ENCODE measurements at regions not wholly inside any gene's neighbourhood (a gene's known extent, or its start where the extent isn't known, plus 50 kb on each side); places are given as distances from the start of the nearest gene placed in this dataset.
"Not testable (repeated sequence)": the region's sequence is repeated elsewhere in the genome, so short reads cannot be mapped to it uniquely, and the experiment has no call there.

DNA sequence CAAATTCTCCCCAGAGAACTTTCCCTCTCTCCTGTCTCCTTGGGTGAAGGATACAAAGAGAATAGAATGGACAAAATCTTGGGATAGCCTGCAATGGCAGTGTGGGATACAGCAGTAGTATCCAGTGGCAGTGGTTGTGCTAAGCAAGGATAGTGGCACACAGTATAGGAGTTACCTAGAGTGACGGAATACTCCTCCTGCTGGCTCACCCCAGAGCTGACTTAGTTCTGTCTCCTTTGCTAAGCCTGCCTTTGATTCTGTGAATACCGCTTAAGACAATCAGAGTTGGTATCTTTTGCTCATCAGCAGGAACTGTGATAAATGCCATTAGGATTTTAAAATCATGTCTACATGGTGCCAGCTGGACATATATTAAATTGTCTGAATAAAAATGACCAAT is 404.3 kb downstream of the JRKL start:
- DNase-seq = no peak

DNA sequence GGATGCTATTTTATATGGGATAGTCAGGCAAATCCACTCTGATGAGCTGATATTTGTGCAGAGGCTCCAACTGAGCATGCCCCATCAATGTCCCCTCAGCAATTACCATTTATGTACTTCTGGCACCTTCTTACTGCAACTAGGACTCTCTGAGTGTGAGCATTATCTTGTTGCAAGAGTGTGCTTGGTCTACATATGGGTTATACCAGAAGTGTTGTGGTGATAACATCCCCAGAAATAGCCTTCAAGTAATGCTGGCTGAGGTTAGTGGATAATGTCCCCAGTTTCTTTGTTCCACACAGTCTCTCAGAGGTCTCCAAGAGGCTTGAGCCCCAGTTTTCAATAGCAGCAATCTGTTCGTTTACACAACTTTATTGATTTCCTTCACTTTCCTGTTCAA is 408.6 kb downstream of the JRKL start:
- DNase-seq = no peak

DNA sequence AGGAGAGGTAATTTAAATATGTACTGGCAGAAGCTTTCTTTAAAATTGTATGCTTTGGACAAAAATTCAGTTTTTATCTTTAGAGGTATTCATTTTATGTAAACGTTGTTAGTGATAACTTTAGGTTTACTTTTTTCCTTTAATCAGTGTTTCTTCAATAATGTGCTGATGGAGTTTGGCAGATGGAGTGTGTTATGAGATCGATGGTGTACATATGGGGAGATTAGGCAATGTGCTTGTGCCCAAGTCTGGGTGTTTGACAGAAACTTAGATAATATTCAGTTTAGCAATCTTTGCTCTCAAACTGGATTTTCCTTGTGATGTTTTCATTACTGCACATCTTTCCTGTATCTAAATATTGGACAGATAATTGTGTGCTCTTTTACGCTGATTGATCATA is 425.4 kb downstream of the JRKL start:
- DNase-seq = no peak

DNA sequence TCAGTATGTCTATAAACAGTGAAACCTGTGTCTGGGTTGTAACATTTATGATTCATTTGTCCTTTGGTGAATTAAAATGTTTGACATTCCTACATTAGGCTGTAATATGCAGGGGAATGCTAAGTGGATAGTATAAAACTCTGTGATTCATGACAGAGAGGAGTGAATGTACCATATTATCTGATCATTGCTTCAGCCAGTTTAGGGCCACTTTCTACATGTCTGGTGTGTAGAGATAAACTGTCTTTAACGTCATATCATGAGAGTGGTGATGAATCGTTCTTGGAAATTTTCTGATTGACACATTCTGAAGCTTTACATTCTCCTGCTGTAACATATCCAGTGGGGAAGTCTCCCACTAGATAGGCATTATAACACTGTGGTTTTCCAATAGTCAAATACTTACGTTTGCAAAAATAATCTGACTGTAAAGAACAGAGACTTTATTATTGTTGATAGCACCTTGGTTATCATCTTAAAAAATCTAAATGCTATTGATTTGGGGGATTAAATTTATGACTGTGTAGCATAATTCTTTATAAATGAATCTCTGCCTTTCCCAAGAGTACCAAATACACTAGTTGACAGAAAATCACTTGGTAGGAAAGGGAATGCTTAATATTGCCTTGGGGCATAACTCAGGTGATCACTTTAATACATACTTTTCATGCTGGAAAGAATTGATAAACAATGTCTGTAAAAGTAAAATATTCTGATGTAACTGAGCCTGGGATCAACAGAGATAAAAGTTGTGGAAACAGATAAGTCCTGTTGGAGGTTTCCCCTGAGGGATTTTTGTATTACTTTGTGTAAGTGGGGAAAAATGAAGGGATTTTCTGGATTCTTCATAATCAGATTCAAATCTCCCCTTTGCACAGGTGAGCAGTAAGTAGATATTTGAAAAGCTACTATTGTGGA is 427.9 kb downstream of the JRKL start:
- DNase-seq = no peak

DNA sequence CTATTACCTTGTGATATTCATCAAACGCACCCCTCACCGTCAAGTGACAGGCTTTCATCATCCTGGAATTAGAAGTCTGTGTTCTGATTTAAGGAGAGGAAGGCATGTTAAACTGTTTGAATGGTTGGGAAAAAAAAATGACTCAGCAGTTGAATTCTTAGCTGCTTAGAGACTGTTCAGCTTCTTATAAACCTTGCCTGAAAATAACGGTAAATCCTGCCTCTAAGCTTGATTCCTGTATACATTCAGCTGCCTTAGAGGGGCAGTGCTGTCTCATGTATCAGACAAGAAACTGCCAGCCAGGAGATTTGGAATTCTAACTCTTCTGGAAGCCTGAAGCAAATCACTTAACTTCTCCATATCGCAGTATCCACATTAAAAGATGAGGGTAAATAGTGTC is 437.4 kb downstream of the JRKL start:
- peak in 1 of 2 experiments; percentile 11 for DNase-seq

DNA sequence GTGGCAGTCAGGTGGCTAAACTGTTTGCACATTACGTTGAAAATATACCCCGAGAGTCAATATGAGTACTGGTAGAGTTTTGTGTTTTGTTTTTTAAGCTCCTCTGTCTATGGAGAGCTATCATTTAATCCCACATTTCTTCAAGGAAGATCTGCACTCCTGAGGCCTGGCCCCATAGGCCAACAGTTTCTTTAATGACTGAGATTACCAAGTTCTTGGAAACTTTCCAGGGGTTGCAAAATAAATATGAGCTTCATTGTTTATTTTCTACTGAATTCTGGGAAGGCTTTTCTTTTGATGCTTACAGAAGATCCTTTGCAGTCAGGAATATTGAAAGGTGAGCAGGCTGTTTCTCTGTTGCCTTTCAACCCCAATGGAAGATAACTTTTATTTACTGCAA is 452.0 kb downstream of the JRKL start:
- no peak for DNase-seq

DNA sequence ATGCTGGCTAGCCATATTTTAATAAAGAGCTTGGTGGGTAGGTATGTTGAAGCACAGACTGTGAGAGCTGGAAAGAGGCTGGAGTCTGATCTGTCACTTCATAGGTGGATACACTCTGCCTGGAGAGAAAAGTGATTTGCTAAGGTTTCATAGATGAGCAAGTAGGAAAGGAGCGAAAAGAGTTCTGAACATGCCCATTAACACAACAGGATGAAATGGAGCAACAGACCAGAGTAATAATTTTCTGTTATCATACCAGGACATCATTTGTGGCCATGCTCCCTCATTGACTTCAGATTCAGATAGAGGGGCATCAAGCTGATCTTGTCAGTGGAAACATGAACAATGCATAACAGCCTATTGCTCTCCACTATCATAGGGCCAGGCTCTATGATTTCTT is 452.9 kb downstream of the JRKL start:
- DNase-seq = no peak

DNA sequence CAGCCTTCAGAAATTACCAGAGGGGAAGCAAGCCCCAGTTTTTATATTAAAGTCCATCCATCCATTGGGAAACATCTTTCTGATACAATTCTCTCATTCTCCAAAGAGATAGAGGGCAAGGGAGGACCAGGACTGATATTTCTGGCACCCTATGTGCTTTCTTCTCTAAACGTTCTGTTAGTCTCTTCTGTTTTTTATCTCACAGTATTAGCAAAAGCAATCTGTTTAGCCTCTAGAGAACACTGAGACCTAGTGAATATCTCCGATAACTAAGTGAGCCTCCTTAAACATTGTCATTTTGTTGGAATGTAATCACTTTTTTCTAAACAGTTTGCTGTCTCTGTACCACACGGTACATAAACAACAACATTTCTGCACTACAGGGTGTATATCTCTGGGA is 464.6 kb downstream of the JRKL start:
- DNase-seq = no peak

DNA sequence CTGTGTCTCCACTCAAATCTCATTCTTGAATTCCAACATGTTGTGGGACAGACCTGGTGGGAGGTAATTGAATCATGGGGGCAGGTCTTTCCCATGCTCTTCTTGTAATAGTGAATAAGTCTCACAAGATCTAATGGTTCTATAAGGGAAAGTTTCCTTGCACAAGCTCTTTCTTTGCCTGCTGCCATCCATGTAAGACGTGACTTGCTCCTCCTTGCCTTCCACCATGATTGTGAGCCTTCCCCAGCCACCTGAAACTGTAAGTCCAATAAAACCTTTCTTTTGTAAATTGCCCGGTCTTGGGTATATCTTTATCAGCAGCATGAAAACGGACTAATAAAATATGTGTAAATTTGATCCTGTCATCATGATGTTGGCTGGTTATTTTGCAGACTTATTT is 471.9 kb downstream of the JRKL start:
- not testable (repeated sequence) for DNase-seq

DNA sequence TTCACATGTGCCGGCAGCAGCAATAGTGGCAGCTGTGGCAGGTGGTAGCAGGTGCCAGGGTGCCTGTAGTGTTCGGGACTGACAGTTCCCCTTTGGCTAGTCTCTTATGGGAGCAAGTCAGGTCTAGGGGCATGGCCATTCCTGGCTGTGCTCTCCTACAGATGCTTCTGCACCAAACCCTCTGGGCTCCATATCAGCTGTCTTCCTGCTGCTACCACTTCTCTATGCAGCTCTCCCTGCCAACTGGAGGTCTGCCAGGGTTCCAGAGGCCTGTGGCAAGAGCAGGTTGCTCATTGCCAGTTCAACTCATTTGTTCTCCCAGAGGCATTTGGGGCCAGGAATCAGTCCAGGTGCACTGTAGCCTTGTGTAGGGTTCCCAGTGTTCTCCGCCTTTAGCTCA is 473.7 kb downstream of the JRKL start:
- no peak for DNase-seq

DNA sequence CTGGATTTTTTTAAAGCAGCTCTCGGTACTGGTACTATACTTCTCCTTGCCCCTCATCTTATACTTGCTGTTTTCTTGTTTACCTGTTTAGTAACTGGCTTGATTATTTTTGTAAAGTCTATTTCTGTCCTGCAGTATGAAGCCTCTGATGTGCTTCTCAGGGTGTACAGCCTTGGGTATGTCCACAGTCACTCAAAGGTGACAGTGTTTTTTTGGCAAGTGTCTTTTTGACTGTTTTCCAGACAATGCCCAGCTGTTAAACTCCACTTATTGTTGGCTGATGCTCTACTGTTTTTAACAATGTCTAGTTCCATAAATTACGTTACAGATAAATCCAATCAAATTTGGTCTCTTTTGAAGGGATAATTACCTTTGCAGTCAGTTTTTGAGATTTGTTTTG is 475.2 kb downstream of the JRKL start:
- no peak for DNase-seq

DNA sequence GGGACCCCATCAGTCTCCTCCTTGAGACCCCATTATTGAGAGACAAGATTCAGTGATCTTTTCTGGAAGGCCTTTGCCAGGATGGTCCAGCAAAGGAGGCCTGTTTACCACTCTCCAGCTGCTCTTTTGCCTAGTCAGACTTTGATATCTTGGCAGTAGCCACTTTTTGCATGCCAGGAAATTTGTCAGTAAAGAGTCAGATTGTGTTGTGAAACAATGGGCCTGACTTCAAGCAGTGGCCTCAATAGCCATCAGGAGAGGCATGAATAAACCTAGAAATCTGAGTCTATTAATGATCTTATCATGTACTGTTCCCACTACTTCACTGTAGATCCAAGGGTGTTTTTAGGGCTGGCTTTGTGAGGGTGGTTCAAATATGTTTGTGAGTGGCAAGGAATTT is 479.4 kb downstream of the JRKL start:
- no peak for DNase-seq

DNA sequence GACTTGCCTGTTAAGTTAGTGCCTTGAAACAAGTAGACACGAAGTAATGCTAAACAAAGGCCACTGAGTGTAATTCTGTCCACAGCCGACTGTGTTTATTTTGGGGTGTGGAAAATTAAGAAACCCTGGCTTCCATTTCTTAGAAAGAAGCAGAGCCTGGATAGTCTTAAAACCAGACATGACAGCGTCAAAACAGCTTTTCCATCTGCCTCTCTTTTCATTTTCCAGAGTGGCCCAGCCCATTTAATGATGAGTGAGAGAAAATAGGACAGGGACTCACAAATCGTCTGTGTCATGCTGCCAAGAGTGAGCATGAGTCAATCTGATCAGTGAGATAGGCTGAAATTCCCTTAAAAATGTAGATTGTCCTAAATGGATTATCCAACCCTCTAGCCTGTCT is 485.9 kb downstream of the JRKL start:
- no peak for DNase-seq

DNA sequence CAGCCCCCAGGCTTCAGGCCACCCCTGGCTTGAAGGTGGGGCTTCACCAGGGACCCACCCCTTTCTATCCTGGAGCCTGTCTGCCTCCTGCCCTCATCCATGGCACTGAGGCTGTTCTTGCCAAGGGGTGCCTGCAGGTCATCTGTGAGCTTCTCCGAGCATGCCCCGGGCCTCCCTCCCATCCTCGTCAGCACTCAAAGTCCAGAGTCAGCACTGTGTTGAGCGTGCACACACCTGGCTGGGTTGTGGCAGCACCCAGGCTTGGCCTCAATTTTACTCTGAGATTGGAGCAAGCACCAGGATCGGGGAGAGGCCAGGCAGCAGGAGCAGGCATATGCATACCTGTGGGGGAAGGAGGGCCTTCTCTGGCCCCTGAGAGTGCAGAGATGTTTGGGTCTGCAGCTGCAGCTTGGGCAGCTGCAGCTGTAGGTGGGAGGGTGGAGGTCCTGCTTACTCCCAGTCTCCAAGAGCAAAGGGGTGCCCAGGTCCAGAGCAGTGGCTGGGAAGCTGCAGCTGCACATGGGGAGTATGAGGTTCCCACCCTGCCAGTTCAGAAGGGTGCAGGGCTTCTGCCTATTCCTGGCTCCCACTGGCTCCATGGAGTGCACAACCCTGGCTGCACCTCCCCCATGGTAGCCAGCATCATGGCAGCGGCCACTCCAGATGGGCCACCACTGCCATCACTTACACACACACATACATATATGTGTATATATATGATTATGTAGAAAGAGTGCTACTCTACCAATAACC is 488.7 kb downstream of the JRKL start:
- no peak for DNase-seq

DNA sequence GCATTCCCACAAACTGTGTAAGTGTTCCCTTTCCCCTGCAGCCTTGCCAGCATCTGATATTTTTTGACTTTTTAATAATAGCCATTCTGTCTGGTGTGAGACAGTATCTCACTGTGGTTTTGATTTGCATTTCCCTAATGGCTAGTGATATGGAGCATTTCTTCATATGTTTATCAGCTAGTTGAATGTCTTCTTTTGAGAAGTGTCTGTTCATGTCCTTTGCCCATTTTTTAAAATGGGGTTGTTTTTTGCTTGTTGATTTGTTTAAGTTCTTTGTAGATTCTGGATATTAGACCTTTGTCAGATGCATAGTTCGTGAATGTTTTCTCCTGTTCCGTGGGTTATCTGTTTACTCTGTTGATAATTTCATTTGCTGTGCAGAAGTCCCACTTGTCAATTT is 492.8 kb downstream of the JRKL start:
- DNase-seq = peak; percentile 44 to 54

DNA sequence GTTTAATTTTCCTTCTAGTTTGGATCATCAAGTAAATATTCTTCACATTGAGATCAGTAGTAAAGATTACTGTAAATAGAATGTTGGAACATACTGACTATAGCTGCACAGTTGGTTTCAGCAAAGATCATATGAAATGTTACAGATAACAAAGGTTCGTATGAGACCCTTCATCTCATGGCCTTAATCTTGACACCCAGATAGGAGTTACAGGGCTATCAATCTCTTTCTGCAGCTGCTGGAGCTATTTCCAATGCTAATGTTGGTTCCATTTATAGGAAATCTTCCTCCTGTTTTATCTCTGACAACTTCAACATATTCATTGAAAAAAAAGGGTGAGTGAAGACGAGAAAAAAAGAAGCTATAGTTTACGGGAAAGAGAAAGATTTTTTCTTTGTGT is 495.6 kb downstream of the JRKL start:
- DNase-seq = no peak

DNA sequence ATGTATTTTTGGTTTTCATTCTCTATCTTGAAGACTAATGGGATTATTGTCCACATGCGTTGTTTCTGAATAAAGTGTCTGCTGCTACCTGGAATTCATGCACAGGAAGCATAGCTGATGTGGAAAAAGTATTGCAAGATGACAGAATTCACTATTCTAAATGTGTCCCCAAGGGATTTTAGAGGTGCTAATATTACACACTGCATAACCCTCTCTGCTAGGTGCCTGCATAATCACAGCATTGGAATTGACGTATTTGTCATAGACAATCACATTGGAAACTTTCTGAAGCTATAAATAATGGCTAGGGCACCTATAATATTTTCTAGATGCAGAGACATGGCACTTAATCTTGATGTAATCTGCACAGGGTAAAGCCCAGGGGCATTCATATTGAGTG is 496.1 kb downstream of the JRKL start:
- no peak for DNase-seq

DNA sequence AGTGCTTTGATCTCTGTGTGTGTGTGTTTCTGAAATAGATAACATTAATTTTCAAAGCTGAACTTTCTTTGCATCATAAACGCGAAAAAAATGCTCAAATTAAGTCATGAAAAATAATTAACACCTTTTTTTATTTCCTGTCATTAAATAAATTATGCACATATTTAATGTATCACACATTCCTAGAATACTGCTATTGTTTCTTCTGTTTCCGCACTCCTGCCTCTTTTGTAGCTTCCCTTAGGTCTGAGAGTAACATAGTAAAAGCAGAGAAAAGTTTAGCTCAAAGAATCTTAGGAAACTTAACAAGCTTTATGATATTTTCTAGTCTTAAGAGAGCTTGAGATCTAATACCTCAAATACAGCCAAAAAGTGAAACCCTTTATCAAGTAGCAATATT is 504.2 kb downstream of the JRKL start:
- no peak for DNase-seq

DNA sequence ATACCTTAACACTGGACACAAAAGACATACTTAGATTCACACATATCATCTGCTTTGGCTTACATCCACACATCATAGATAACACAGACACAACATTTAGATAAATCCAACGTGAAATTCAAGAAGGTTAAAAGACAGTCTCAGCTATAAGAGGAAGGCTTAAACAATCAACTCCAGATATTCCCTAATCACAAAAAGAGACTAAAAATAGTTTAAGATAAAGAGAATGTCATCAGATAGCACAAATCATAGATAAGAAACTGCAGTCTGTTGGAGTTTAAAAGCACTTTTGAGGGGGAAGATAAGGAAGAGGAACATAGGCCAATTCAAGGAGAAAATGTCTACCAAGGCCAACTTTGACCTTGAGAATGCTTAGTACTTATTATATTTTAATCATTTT is 504.8 kb downstream of the JRKL start:
- DNase-seq = no peak

DNA sequence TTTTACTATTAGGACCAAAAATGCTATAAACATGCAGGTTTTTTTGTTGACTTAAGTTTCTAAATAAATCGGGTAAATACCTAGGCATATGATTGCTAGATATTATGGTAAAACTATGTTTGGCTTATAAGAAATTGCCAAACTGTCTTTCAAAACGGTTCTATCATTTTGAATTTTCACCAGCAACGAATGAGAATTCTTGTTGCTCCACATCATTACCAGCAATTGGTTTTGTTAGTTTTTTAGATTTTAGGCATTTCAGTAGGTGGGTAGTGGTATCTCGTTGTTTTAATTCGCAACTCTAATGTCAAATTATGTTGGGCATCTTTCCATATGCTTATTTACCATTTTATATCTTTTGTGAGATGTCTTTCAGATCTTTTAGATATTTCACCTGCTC is 510.2 kb downstream of the JRKL start:
- no peak for DNase-seq

DNA sequence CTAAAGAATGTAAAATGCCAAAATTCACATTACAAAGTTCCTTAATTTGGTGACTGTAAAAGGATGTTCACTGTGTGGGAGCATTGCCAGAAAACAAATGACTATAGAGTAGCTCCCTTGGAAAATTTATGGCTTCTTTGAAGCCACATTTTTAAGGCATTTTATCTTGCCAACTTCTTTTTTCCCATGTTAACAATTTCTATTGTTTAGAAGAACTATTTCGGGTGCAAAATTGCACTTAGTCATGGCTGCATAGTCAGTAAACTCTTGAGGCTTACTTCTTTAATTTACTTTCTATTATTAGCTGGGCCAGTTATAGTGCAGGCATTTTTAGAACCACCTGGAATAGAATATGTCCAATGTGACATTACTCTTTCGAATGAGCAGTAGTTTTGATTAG is 515.3 kb downstream of the JRKL start:
- DNase-seq = no peak

DNA sequence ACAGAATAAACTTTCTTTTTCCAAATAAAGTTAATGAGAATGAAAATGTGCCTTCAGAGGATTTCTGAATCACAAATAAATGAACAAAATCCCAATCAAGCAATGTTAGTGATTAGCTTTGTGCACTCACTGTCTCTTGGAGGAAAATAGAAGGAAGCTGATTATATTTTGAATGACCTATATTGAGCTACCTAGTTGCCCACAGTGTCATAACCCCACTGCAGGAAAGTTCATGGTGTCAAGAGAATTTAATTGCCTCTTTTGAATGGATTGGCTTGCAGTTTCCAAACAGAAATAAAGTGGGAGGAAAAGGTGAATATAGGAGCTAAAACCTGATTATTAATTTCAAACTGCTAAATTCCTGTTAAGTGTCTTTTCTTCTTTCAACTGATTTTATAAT is 515.9 kb downstream of the JRKL start:
- no peak for DNase-seq

DNA sequence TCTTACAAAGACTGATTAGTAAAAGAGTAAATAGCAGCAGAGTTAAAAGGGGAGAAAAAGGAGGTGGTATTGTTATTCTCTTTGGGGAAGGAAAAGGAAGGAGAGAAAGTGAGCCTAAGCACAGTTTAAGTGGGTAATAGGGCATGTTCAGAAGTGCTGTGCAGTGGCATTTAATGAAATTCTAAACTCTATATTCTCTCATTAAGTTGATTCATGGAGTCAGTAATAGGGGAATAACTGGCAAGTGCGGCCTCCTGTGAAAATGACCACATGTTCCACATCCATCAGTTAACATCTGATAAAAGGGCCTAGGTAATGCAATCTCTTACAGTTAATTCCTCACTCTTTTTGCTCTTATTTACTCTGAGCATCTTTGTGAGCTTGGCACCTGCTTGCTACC is 516.7 kb downstream of the JRKL start:
- DNase-seq = no peak

DNA sequence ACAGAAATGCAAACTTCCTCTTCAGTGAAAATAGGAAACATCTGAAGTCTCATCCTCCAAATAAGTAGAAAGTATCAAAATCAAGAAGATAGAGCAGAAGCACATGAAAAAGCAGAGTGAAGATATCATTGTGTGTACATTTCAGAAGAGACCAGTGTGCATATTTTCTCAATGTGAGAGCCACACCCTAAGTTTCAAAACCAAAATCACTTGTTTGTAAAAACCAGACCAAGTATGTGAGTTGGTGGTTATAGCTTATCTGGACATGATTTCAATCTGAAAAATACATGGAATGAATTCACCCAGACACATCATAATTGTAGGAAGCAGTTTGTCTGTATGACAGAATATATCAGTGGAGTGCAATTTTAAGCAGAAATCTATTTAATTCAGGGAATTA is 536.0 kb downstream of the JRKL start:
- no peak for DNase-seq

DNA sequence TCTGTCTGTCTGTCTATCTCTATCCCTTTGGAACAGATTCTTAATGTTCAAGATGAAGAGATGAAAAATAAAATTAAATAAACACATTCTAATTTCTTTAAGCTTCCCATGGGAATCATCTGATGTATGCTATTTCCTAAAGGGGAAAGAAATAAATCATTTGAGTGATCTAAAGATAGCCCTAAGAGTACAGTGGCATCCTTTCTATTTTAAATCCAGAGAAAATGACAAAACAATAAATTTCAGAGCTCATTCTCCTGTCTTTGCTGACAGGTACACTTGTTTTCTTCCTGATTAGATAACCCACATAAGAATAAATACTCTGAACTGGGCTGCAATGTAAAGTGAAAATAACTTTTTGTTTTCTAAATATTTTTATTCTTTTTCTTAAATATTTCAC is 550.4 kb downstream of the JRKL start:
- DNase-seq = no peak

Measured in NCI-H526 (cell line).